Kidney (tissue), 13 donors: ENCODE measurements at regions not wholly inside any gene's neighbourhood (a gene's known extent, or its start where the extent isn't known, plus 50 kb on each side); places are given as distances from the start of the nearest gene placed in this dataset.

Source experiments
- DNase-seq, 5 donors: peaks; one replicate each; pipeline ENCODE4 v3.0.0-alpha.2; 2013 to 2020
- FAIRE-seq: peaks from 2 replicates; lab custom pipeline; 2012; peaks lifted over from hg19 to GRCh38; lab: Jason Lieb, UNC
- H3K27ac ChIP-seq, 2 donors: one replicate each; pipeline ENCODE4 v1.7.0; 2013; ENCODE audit warnings: low read depth in 2 of 2, low read length in 2 of 2, inconsistent platforms in 1 of 2
- H3K27me3 ChIP-seq: one replicate; pipeline ENCODE4 v1.7.1; 2013; ENCODE audit warnings: low read length, inconsistent platforms; ENCODE audit not compliant: control insufficient read depth, insufficient read depth
- H3K36me3 ChIP-seq, 3 donors: one replicate each; pipeline versions ENCODE4 v1.7.0 to v1.7.1; 2013; ENCODE audit warnings: low read length in 3 of 3, control low read depth in 1 of 3, inconsistent platforms in 1 of 3; ENCODE audit not compliant: insufficient read depth in 3 of 3, control insufficient read depth in 2 of 3
- H3K4me1 ChIP-seq, 3 donors: one replicate each; pipeline versions ENCODE4 v1.7.0 to v1.7.1; 2013; ENCODE audit warnings: low read length in 3 of 3, inconsistent platforms in 1 of 3, low read depth in 1 of 3; ENCODE audit not compliant: control insufficient read depth in 2 of 3, insufficient read depth in 2 of 3
- H3K4me3 ChIP-seq, 3 donors: one replicate each; pipeline versions ENCODE4 v1.7.0 to v1.8.1; 2013; ENCODE audit warnings: low read length in 3 of 3, control low read depth in 1 of 3, inconsistent platforms in 1 of 3
- H3K9ac ChIP-seq, 3 donors: one replicate each; pipeline versions ENCODE4 v1.7.0 to v1.7.1; 2013; ENCODE audit warnings: low read length in 3 of 3, control low read depth in 1 of 3, inconsistent platforms in 1 of 3
- H3K9me3 ChIP-seq, 3 donors: one replicate each; pipeline versions ENCODE4 v1.7.0 to v1.7.1; 2013; ENCODE audit warnings: low read length in 3 of 3, control low read depth in 1 of 3, inconsistent platforms in 1 of 3; ENCODE audit not compliant: control insufficient read depth in 2 of 3, insufficient read depth in 1 of 3
- CTCF ChIP-seq: IDR thresholded peaks from 3 replicates; pipeline ENCODE4 v1.5.1; 2012; ENCODE audit warnings: mild to moderate bottlenecking, moderate library complexity, borderline replicate concordance; ENCODE audit not compliant: insufficient read depth; ENCODE audit errors: extremely low read depth
- intact Hi-C: fragments of 100-400 bp; cut with DNase I; formaldehyde crosslinking; loops from one replicate; pipeline ENCODE4 v1.11.1; 2022
- donor health status: control.
- donor health status: control.
- donor health status: control.
- donor health status: control.
- donor health status: control.
- donor health status: DM: yes; HTN: yes; CAD: no.
- donor health status: Normal renal cell carcinoma (clear cell type).

GRCh38 chr13:88565566-88565965, 894.4 kb downstream of the SLITRK5 start:
- Histone ChIP-seq H3K27me3 (no peaks in the 10 kb centered on the region), H3K36me3 (no peaks in the 10 kb centered on the region), H3K27ac (no peak overlapping the region), H3K9ac (no peak overlapping the region), H3K9me3 (no peaks in the 10 kb centered on the region), H3K4me1 (no peaks in the 10 kb centered on the region), H3K4me3 (no peak overlapping the region)
- DNase-seq (no peak), FAIRE-seq (no peak)
- intact Hi-C loops, result no loop called here
- TF ChIP-seq CTCF, result no peak

- no peaks in the 10 kb centered on the region for H3K27me3 ChIP-seq
- H3K4me3 ChIP-seq, result no peak overlapping the region
- no peak for TF ChIP-seq CTCF
- H3K4me1 ChIP-seq, result no peaks in the 10 kb centered on the region
- DNase-seq, result no peak
- no peak overlapping the region for H3K9ac ChIP-seq
- intact Hi-C loops, result no loop called here
- no peaks in the 10 kb centered on the region for H3K36me3 ChIP-seq
- no peak overlapping the region for H3K27ac ChIP-seq
- FAIRE-seq, result no peak
- H3K9me3 ChIP-seq, result no peaks in the 10 kb centered on the region
Measured at GRCh38 chr13:88585861-88586260, 914.7 kb downstream of the SLITRK5 start.

GRCh38 chr13:88586263-88586662, 915.1 kb downstream of the SLITRK5 start:
- no peak overlapping the region for H3K27ac ChIP-seq
- no peaks in the 10 kb centered on the region for H3K4me1 ChIP-seq
- no peaks in the 10 kb centered on the region for H3K9me3 ChIP-seq
- no peak overlapping the region for H3K4me3 ChIP-seq
- no peaks in the 10 kb centered on the region for H3K27me3 ChIP-seq
- H3K36me3 ChIP-seq, result no peaks in the 10 kb centered on the region
- no peak for FAIRE-seq
- intact Hi-C loops, result no loop called here
- no peak for DNase-seq
- no peak overlapping the region for H3K9ac ChIP-seq
- no peak for TF ChIP-seq CTCF

- FAIRE-seq, result no peak
- no peak for DNase-seq
Measured at GRCh38 chr13:88590574-88590973, 919.4 kb downstream of the SLITRK5 start.

More at GRCh38 chr13:88590574-88590973, 919.4 kb downstream of the SLITRK5 start:
- TF ChIP-seq CTCF, result no peak
- Histone ChIP-seq H3K27ac (no peak overlapping the region), H3K27me3 (no peaks in the 10 kb centered on the region), H3K4me3 (no peak overlapping the region), H3K4me1 (no peaks in the 10 kb centered on the region), H3K9me3 (no peaks in the 10 kb centered on the region), H3K36me3 (no peaks in the 10 kb centered on the region), H3K9ac (no peak overlapping the region)
- intact Hi-C loops, result no loop called here
